ENCODE measurements at regions not wholly inside any gene's neighbourhood (a gene's known extent, or its start where the extent isn't known, plus 50 kb on each side); places are given as distances from the start of the nearest gene placed in this dataset.

GRCh38 chr14:97458255-97458654 is 661.1 kb downstream of the VRK1 start:
- H3K14ac ChIP-seq (ENCODE audit: low read length): no peak overlapping the region
- H3K36me3 ChIP-seq (replicated peaks in 1 of 2; ENCODE audit: control insufficient read depth in 2 of 2, insufficient read depth in 2 of 2, low read length in 2 of 2): peaks cover 0 to 2% of the 10 kb centered on the region in 2 donors
- no peak overlapping the region for H2BK120ac ChIP-seq (ENCODE audit: low read depth, low read length)
- no peak overlapping the region for H3K23ac ChIP-seq (ENCODE audit: low read depth, low read length, poor library complexity)
- peak overlapping the region; percentile 82 for H2AFZ ChIP-seq (ENCODE audit: low read length)
- H3K4ac ChIP-seq (ENCODE audit: low read length): no peak overlapping the region
- peak overlapping the region; percentile 43 for H2BK15ac ChIP-seq (ENCODE audit: low read length)
- no peak overlapping the region for H2BK5ac ChIP-seq (ENCODE audit: low read length)
- no peak overlapping the region for H4K8ac ChIP-seq (ENCODE audit: low read depth, low read length)
- H4K91ac ChIP-seq (ENCODE audit: low read depth, low read length, poor library complexity): no peak overlapping the region
- no peaks in the 10 kb centered on the region for H3K79me1 ChIP-seq (ENCODE audit: low read depth, low read length)
- no CpG with 5 or more reads among the region's 9 CpGs for WGBS, 2 donors (ENCODE audit: extremely low coverage in 2 of 2, insufficient read length in 2 of 2, insufficient replicate concordance in 1 of 2)
- no peak overlapping the region for H3K27ac ChIP-seq (replicated peaks; ENCODE audit: low read length)
- peaks cover 0 to 4% of the 10 kb centered on the region in 2 donors for H3K9me3 ChIP-seq (replicated peaks in 1 of 2; ENCODE audit: control insufficient read depth in 2 of 2, insufficient read depth in 1 of 2, low read depth in 1 of 2, low read length in 2 of 2)
- no peak for DNase-seq (ENCODE audit: low spot score)
- peaks cover 0 to 3% of the 10 kb centered on the region in 2 donors for H3K4me1 ChIP-seq (ENCODE audit: control insufficient read depth in 2 of 2, insufficient read depth in 1 of 2, low read depth in 1 of 2, low read length in 2 of 2)
- peak overlapping the region; percentile 80 for H3K18ac ChIP-seq (ENCODE audit: low read length)
- peak overlapping the region; percentile 61 for H3K4me2 ChIP-seq (ENCODE audit: insufficient read depth, low read length, poor library complexity, severe bottlenecking)
- no peak overlapping the region for H2BK12ac ChIP-seq (ENCODE audit: low read length)
- no peak overlapping the region for H3K9ac ChIP-seq (ENCODE audit: low read depth, low read length, poor library complexity)
- H2AK5ac ChIP-seq (ENCODE audit: low read depth, low read length): no peak overlapping the region
- H3K27me3 ChIP-seq (ENCODE audit: control insufficient read depth in 3 of 3, insufficient read depth in 3 of 3, low read depth in 1 of 3, low read length in 3 of 3): peaks cover 0 to 11% (median 3%) of the 10 kb centered on the region in 3 experiments
- H3K4me3 ChIP-seq (ENCODE audit: low read length in 2 of 2): peak overlapping the region in 1 of 2 donors; percentile 27

GRCh38 chr14:97458661-97459579 is 661.7 kb downstream of the VRK1 start:
- H3K27ac ChIP-seq (replicated peaks; ENCODE audit: low read length): no peak overlapping the region
- H3K18ac ChIP-seq (ENCODE audit: low read length): peak overlapping the region; percentile 80
- H2BK15ac ChIP-seq (ENCODE audit: low read length): peak overlapping the region; percentile 43
- peak overlapping the region; percentile 37 for H2BK120ac ChIP-seq (ENCODE audit: low read depth, low read length)
- H3K23ac ChIP-seq (ENCODE audit: low read depth, low read length, poor library complexity): no peak overlapping the region
- H3K36me3 ChIP-seq (replicated peaks in 1 of 2; ENCODE audit: control insufficient read depth in 2 of 2, insufficient read depth in 2 of 2, low read length in 2 of 2): peaks cover 0 to 2% of the 10 kb centered on the region in 2 donors
- H4K91ac ChIP-seq (ENCODE audit: low read depth, low read length, poor library complexity): no peak overlapping the region
- DNase-seq (ENCODE audit: low spot score): no peak
- H3K4me2 ChIP-seq (ENCODE audit: insufficient read depth, low read length, poor library complexity, severe bottlenecking): peak overlapping the region; percentile 61
- peaks cover 0 to 3% of the 10 kb centered on the region in 2 donors for H3K4me1 ChIP-seq (ENCODE audit: control insufficient read depth in 2 of 2, insufficient read depth in 1 of 2, low read depth in 1 of 2, low read length in 2 of 2)
- no peak overlapping the region for H2AK5ac ChIP-seq (ENCODE audit: low read depth, low read length)
- peaks cover 0 to 4% of the 10 kb centered on the region in 2 donors for H3K9me3 ChIP-seq (replicated peaks in 1 of 2; ENCODE audit: control insufficient read depth in 2 of 2, insufficient read depth in 1 of 2, low read depth in 1 of 2, low read length in 2 of 2)
- H2BK5ac ChIP-seq (ENCODE audit: low read length): no peak overlapping the region
- H3K9ac ChIP-seq (ENCODE audit: low read depth, low read length, poor library complexity): no peak overlapping the region
- H2BK12ac ChIP-seq (ENCODE audit: low read length): no peak overlapping the region
- H2AFZ ChIP-seq (ENCODE audit: low read length): peak overlapping the region; percentile 82
- no CpG with 5 or more reads among the region's 33 CpGs for WGBS, 2 donors (ENCODE audit: extremely low coverage in 2 of 2, insufficient read length in 2 of 2, insufficient replicate concordance in 1 of 2)
- no peak overlapping the region for H3K4ac ChIP-seq (ENCODE audit: low read length)
- H4K8ac ChIP-seq (ENCODE audit: low read depth, low read length): no peak overlapping the region
- no peaks in the 10 kb centered on the region for H3K79me1 ChIP-seq (ENCODE audit: low read depth, low read length)
- no peak overlapping the region for H3K14ac ChIP-seq (ENCODE audit: low read length)
- H3K27me3 ChIP-seq (ENCODE audit: control insufficient read depth in 3 of 3, insufficient read depth in 3 of 3, low read depth in 1 of 3, low read length in 3 of 3): peaks cover 0 to 11% (median 3%) of the 10 kb centered on the region in 3 experiments
- peak overlapping the region; percentile 27 to 48 for H3K4me3 ChIP-seq (ENCODE audit: low read length in 2 of 2)

- Histone ChIP-seq H2BK12ac (ENCODE audit: low read length) (no peak overlapping the region), H3K9ac (ENCODE audit: low read depth, low read length, poor library complexity) (no peak overlapping the region), H3K18ac (ENCODE audit: low read length) (no peak overlapping the region), H3K4me2 (ENCODE audit: insufficient read depth, low read length, poor library complexity, severe bottlenecking) (no peak overlapping the region), H2BK15ac (ENCODE audit: low read length) (no peak overlapping the region), H3K36me3 (replicated peaks in 1 of 2; ENCODE audit: control insufficient read depth in 2 of 2, insufficient read depth in 2 of 2, low read length in 2 of 2) (peaks cover 0 to 2% of the 10 kb centered on the region in 2 donors), H3K14ac (ENCODE audit: low read length) (no peak overlapping the region), H3K4me3 (ENCODE audit: low read length in 2 of 2) (no peak overlapping the region), H3K79me1 (ENCODE audit: low read depth, low read length) (no peaks in the 10 kb centered on the region), H3K27me3 (ENCODE audit: control insufficient read depth in 3 of 3, insufficient read depth in 3 of 3, low read depth in 1 of 3, low read length in 3 of 3) (peaks cover 0 to 9% (median 0%) of the 10 kb centered on the region in 3 experiments), H3K27ac (replicated peaks; ENCODE audit: low read length) (no peak overlapping the region), H3K4me1 (ENCODE audit: control insufficient read depth in 2 of 2, insufficient read depth in 1 of 2, low read depth in 1 of 2, low read length in 2 of 2) (peaks cover 0 to 5% of the 10 kb centered on the region in 2 donors), H4K91ac (ENCODE audit: low read depth, low read length, poor library complexity) (no peak overlapping the region), H3K9me3 (replicated peaks in 1 of 2; ENCODE audit: control insufficient read depth in 2 of 2, insufficient read depth in 1 of 2, low read depth in 1 of 2, low read length in 2 of 2) (peaks cover 0 to 4% of the 10 kb centered on the region in 2 donors), H2AK5ac (ENCODE audit: low read depth, low read length) (no peak overlapping the region), H3K23ac (ENCODE audit: low read depth, low read length, poor library complexity) (no peak overlapping the region), H2BK5ac (ENCODE audit: low read length) (no peak overlapping the region), H3K4ac (ENCODE audit: low read length) (no peak overlapping the region), H4K8ac (ENCODE audit: low read depth, low read length) (no peak overlapping the region), H2BK120ac (ENCODE audit: low read depth, low read length) (no peak overlapping the region), H2AFZ (ENCODE audit: low read length) (no peak overlapping the region)
- no peak for DNase-seq (ENCODE audit: low spot score)
- WGBS, 2 donors (ENCODE audit: extremely low coverage in 2 of 2, insufficient read length in 2 of 2, insufficient replicate concordance in 1 of 2): no CpG with 5 or more reads among the region's 2 CpGs
Observed at GRCh38 chr14:97462081-97462480, 664.9 kb downstream of the VRK1 start.

GRCh38 chr14:97468220-97468619 is 671.0 kb downstream of the VRK1 start:
- Histone ChIP-seq H3K18ac (ENCODE audit: low read length) (peak overlapping the region; percentile 11), H2BK15ac (ENCODE audit: low read length) (no peak overlapping the region), H4K8ac (ENCODE audit: low read depth, low read length) (no peak overlapping the region), H2BK120ac (ENCODE audit: low read depth, low read length) (peak overlapping the region; percentile 25), H3K9me3 (replicated peaks in 1 of 2; ENCODE audit: control insufficient read depth in 2 of 2, insufficient read depth in 1 of 2, low read depth in 1 of 2, low read length in 2 of 2) (no peaks in the 10 kb centered on the region), H2BK5ac (ENCODE audit: low read length) (no peak overlapping the region), H3K79me1 (ENCODE audit: low read depth, low read length) (no peaks in the 10 kb centered on the region), H3K36me3 (replicated peaks in 1 of 2; ENCODE audit: control insufficient read depth in 2 of 2, insufficient read depth in 2 of 2, low read length in 2 of 2) (no peaks in the 10 kb centered on the region), H2AK5ac (ENCODE audit: low read depth, low read length) (no peak overlapping the region), H3K4ac (ENCODE audit: low read length) (no peak overlapping the region), H3K4me1 (ENCODE audit: control insufficient read depth in 2 of 2, insufficient read depth in 1 of 2, low read depth in 1 of 2, low read length in 2 of 2) (peaks cover 0 to 7% of the 10 kb centered on the region in 2 donors), H3K4me2 (ENCODE audit: insufficient read depth, low read length, poor library complexity, severe bottlenecking) (no peak overlapping the region), H4K91ac (ENCODE audit: low read depth, low read length, poor library complexity) (no peak overlapping the region), H3K23ac (ENCODE audit: low read depth, low read length, poor library complexity) (peak overlapping the region; percentile 10), H3K9ac (ENCODE audit: low read depth, low read length, poor library complexity) (no peak overlapping the region), H2BK12ac (ENCODE audit: low read length) (no peak overlapping the region), H3K4me3 (ENCODE audit: low read length in 2 of 2) (no peak overlapping the region), H2AFZ (ENCODE audit: low read length) (no peak overlapping the region), H3K14ac (ENCODE audit: low read length) (peak overlapping the region; percentile 26), H3K27ac (replicated peaks; ENCODE audit: low read length) (no peak overlapping the region), H3K27me3 (ENCODE audit: control insufficient read depth in 3 of 3, insufficient read depth in 3 of 3, low read depth in 1 of 3, low read length in 3 of 3) (no peaks in the 10 kb centered on the region)
- WGBS, 2 donors (ENCODE audit: extremely low coverage in 2 of 2, insufficient read length in 2 of 2, insufficient replicate concordance in 1 of 2): no CpG with 5 or more reads among the region's 6 CpGs
- no peak for DNase-seq (ENCODE audit: low spot score)
